HepG2 (cell line): ENCODE measurements at regions not wholly inside any gene's neighbourhood (a gene's known extent, or its start where the extent isn't known, plus 50 kb on each side); places are given as distances from the start of the nearest gene placed in this dataset.

ENCODE experiments used
- KDM5B ChIP-seq: sonication (generic); formaldehyde crosslinking; IDR thresholded peaks from 2 replicates; pipeline ENCODE4 v1.4.0; 2020; ENCODE audit warnings: missing genetic modification reagents, mild to moderate bottlenecking, borderline replicate concordance
- PCBP1 ChIP-seq: fragments of 200-400 bp; formaldehyde crosslinking; IDR thresholded peaks from 2 replicates; pipeline ENCODE4 v1.6.1; 2017; ENCODE audit warnings: mild to moderate bottlenecking, low read depth, low read length, borderline replicate concordance

GRCh38 chr4:123345137-123345934 is 51.3 kb upstream of the SPRY1 start:
- TF ChIP-seq KDM5B (CRISPR knock-in tag) (no peak), PCBP1 (no peak)
